GM21576 (cell line): ENCODE measurements at regions not wholly inside any gene's neighbourhood (a gene's known extent, or its start where the extent isn't known, plus 50 kb on each side); places are given as distances from the start of the nearest gene placed in this dataset.

Experiments used
- ATAC-seq: cut with Tn5 transposase; IDR thresholded peaks from one replicate; pipeline ENCODE4 v1.9.1; 2021; ENCODE audit warnings: mild to moderate bottlenecking, moderate library complexity; ENCODE audit not compliant: unreplicated experiment

DNA sequence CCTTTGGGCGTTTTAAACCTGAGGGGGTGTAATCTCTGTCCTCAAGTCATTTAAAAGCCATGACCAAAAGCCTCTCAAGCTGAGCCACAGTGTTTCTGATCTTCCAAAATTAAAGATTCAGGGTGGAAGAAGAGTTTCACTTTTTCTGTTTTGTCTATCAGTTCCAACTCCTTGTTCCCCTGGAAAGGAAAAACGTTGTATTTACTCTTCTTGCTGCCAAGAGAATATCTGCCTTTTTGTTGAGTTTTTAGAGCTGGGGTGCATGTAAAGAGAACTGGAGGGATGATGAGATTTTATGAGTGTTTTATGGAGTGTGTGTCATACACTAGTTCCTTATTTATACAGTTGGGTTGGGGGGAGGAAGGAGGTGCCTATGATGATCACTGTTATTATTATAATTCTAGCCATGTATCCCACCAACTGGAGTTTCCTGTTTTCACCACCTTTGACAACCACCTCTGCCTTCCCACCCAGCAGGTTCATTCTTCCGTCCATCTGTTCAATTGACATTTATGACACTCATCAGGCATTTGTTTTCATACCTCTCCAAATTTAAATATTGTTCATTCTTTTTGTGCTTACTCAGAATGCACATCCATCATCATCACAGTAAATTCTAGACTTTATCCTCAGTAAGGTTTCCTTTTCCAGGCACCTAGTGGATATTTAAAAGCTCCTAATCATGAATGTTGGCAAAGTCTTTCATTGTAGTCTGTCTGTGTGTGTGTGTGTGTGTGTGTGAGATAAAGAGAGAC, 97.9 kb upstream of the MPDZ start:
- ATAC-seq: no peak

DNA sequence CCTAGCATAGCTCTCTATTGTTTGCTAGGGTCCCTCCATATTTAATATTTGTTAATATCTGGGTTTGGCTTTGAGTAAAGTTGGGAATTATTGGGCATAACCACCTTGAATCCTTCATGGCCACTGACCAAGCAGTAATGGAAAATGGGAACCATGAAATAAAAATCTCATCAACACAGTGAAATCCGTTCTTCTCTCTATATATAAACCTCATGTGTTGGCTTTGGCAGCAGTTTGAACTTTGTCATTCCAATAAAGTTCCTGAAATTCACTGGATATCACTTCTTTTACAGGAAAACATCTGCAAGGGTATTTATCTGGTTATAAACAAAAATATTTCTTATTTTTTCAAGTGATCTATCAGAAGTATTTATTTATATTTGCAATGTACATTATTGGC, 93.0 kb upstream of the MPDZ start:
- no peak for ATAC-seq

DNA sequence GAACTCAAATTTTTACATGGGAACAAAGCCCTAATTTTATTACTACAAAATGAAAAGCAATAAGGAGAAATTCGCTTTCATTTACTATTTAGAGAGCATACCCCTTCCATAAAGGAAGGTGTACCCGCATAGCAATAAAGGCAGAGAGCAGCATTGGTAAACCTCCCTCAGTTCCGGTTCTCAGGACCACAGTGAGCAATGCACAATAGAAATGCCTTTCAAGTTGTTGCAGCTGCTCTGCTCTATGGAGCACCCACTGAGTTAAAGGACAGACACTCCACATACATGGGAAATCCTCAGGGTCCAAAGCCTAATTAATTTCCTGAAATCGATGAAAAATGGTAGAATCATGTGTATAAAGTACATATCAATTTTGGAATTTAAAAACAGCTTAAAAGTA, 89.9 kb upstream of the MPDZ start:
- no peak for ATAC-seq

DNA sequence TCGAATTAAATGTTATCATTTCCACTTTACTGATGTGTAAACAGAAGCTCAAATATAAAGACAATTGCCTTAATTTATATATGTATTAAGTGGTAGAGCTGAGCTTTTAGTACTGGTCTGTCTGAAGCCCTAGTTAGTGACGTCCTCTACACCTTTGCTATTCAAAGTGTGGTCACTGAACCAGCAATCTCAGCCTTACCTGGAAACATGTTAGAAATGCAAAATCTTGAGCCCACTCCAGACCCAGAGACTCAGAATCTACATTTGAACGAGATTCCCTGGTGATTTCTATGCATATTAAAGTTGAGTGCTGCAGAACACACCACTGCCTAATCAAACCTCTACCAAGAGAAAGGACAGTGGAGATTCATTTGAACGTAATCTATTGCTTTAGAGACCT, 88.3 kb upstream of the MPDZ start:
- ATAC-seq: no peak

DNA sequence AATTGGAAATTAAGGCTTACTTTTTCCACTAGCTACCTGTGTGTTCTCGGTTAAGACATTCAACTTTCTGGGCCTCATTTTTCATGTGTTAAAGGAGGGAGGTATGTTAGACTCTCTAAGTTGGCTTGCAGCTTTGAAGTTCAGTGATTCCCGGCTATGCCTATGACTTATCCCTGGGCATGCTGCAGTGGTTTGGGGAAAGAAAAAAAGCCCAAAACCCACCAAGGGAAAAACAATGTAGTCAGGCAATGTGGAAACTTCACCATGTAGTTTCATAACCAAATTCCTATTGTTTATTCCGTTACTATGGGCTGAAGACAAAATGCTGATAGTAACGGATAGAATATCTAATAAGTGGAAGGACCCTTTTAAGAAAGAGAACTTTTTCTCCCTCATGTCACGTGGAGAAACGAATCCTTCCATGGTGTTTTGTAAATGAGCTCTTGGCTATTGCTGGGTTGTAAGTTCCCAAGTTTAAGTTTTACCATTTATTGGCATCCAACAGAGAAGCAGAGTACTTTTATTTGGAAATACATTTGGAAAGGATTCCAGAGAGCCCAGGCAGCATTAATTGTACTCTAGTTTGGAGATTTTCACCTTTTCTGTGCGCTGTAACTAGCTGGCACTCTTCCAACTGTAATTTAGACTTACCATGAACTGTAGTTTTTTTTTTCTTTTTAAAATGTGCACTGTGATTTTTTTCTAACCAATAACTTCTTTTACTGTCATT, 84.9 kb upstream of the MPDZ start:
- ATAC-seq: no peak

DNA sequence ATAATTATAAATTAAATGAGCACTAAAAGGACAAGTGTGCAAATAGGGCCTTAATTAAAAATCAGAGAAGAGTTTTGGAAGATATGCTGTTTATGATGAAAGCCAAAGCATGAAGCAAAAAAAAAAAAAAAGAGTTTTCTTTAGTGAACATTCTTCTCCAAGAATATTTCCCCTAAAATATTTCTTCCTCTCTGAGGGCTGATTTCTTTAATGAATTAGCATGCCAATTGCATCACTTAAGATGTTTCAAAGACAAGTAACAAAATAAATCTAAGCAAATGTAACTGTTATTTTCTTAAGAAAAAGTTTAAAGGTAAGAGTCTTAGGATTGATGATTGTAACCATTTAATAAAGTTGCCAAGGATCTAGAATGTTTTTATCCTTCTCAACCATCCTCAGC, 81.6 kb upstream of the MPDZ start:
- ATAC-seq: no peak

DNA sequence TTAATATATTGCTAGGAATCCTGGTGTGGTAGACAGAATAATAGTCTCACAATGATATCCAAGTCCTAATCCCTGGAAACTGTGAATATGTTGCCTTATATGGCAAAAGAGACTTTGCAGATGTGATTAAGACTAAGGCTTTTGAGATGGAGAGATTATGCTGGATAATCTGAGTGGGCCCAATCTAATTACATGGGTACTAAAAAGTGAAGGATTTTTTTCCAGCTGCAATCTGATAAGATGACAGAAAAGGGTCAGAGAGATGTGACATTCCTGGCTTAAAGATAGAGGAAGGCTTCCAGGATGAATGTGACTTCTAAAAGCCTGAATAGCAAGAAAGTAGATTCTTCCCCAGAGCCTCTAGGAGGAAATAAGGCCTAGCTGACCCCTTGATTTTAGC, 80.7 kb upstream of the MPDZ start:
- no peak for ATAC-seq

DNA sequence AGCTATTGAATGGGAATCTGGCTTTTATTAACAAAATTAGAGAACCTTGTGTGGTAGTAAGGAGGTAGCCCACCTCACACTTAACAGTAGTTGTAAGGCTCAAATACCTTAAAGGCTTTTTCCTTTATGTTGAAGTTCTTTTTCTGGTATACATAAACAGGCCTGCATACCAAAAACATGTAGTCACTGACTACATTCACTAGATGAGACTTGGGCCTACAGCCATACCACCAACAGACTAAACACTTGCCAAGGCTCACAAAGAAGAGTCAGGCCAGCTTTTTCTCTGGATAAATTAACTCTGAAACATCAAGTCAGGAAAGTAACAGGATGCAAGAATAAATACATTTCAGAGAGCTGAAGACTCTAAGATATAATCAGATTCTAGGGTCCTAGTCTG, 78.6 kb upstream of the MPDZ start:
- no peak for ATAC-seq

DNA sequence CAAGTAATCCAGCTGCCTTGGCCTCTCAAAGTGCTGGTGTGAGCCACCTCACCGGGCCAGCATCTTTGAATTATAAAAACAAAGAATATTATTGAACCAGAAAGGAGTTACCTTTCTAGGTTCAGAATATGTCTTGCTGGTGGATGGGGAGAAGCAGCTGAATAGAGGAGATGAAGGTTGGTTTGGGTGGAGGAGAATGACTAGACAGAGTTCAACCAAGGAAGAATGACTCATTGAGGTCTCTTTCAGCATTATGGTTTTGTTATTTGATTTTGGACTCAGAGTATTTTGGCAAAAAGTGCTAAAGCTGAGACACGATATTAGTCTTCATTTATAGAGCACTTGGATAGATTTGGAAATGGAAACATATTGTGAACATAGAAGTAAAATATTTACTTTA, 75.2 kb upstream of the MPDZ start:
- ATAC-seq: no peak

DNA sequence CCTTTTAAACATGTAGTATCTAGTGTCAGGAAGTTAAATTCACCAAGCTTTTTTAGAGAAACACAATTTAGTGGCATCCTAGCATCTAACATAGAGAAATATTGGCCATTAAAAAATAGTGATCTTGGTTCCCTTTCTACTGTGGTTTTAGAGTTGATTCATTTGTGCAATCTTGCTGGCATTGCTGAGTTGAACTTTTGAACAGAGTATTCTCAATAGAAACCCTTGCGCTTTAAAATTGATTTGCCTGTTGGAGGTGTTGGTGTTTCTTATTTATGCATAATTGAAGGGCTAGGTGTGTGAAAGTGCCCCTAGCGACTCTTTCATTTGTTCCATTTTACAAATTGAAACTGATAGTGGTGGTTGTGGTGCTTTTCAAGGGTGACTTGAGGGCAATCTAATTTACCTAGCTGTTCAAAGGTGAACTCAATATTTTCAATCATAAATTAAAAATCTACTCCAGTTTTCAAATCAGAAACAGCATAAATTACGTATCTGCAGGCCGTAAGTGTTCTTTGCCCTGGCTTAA, 73.0 kb upstream of the MPDZ start:
- ATAC-seq: no peak

DNA sequence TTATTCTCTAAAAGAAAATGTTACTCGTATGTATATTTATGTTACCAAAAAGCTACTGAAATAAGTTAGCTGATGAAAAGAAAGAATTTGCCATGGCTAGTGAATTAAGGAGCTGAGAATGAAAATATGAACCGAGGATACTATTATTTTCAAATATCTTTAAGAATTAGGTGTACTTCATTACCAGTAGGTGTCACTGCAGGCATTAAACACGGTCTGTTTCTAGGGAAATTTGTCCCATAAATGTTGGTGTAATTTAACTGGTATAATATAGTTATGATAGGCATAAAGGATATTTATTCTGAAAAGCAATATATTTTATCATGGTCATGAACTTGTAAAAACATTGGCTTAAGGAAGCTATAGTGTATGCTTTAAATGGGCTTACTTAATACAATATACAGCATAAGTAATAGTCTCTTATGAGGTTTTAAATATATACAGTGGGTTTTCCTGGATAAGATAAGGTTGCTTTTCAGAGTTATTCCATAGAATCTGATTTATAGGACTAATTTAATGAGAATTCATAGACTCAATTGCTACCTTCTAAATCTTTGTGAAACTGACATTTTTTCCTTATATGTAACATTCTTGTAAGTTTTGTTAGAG, 72.4 kb upstream of the MPDZ start:
- no peak for ATAC-seq

DNA sequence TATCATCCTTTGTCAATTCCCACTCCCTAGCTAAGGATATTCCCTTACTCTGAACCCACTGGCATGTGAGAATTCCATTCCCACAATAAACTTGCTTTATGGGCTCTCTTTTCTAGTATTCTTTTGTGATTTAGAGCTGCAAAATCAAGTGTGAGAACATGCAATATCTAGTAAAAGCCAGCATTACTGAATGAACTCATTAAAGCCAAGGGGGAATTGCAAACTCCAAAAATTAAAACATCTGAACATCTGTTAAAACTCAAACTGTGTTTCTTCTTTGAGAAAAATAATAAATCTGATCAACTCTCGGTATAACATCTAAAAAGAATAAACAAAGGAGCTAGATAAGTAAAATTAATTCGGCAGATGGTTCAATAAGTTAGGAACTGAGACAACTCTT, 53.1 kb upstream of the MPDZ start:
- no peak for ATAC-seq

DNA sequence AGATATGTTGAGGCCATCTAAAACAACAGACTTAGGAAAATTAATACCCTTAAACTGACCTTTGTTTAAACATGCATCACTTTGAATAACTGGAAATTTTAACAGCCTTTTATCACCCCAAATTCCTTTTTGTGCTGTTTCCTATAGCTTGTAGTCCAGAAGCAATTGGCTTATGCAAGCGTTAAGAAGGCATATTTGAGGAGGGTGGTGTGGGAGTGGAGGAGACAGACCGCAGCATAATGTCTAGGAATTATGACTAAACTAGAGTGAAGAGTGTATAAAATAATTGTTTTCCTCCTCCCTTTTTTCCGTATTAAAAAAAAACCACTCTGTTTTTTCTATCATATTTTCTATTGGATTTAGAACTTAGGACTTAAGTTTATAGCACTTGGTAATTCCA, 51.8 kb upstream of the MPDZ start:
- no peak for ATAC-seq

DNA sequence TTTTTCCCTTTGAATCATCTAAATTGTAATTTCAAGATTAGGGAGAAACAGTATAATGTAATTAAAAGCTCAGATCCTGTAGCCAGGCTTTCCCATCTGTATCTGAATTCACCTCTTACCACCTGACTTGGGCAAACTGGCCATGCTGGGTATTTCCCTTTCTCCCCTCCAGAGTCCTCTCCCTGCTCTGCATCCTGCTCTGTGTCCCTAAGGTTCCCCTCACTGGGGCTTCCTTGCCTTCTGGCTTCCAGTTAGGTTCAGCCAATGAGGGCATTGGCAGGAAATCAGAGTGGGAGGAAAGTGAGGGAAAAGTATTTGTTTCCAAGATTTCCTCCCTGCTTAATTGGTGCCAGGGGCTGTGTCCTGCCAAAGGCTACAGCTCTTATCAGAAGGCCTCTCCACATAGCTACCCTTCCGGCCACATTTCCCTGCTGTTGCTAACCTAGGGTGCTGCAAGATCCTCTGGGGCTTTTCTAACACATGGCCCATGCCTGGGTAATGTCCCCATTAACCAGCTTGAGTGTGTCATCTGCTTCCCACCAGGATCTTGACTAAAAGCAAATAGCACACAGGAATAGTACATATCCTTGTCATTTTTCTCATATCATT, 51.0 kb upstream of the MPDZ start:
- no peak for ATAC-seq
